Muscle of back (tissue), 3 donors: ENCODE measurements at regions not wholly inside any gene's neighbourhood (a gene's known extent, or its start where the extent isn't known, plus 50 kb on each side); places are given as distances from the start of the nearest gene placed in this dataset.

Experiments used
- DNase-seq, 3 donors: peaks; one replicate each; pipeline versions ENCODE4 v3.0.0 to v3.0.0-alpha.2; 2013

DNA sequence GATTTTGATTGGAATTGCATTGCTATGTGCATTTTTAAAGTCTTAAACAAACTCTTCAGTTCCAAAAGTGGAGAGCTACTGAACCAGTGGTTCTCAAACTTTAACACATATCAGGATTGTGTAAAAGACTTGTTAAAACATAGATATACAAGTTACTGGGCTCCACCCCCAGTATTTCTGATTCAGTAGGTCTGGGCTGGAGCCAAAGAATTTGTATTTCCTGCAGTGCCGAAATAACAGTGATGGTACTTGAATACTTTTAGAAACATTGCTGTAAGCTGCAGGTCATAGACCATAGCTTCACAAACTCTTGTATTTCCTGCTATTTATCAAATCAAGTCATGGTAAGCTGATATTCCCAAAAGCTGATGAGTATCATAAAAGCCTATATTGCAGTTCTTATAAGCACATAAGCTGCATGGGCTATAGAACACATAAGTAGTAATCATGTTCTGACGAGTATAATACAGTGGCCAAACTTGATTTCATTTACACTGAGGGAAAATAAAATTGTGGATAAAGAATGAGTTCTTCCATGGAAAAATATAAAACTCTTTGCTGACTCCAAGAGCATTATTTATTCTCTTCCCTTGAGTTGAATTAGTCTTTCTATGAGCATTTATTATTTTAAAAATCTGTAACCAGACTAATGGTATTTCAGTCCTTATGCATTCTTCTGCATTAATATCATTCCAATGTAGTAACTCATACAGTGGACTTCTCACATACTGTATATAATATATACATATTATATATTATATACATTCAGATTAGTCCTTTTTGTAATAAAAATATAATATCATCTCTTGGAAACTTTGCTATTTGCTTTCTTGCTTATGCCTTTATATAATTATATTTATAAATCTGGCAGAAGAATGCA is 550.5 kb upstream of the AGTR1 start:
- peak; percentile 46 to 81 (median 70) for DNase-seq

DNA sequence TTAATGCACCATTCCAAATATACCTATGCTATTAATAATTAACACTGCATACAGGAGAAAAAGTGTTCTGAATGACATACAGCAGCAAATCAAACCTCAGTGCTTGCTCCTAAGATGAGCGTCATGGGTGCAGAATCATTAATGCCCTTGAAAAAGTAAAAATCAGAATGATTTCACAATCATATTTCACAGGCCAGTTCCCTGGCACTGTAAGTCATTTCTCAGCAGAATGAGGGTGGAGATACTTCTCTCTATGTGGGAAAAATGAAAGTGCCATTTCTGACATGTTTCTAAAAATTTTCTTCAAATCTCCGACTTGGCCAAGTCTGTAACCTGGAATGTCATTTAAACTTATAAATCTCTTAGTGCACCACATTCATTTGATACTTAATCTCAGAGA is 549.8 kb upstream of the AGTR1 start:
- peak in 1 of 3 donors; percentile 37 for DNase-seq

DNA sequence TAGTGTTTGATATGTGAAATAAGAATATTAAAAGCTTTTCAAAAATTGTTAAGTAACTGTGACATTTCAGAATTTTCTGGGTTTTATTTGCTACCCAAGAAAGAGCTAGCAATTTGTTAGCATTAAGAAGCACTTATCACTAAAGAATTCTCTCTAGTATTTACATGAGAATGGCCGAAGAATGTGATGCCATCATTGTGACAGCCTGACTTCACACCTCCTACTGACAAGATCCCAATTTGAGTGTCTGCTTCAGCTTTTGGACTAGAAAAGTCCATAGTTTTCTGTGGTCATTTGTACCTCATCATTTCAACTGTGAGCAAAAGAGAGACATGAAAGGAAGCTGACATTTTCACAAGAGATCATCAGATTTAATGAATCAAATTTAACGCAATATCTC is 548.1 kb upstream of the AGTR1 start:
- no peak for DNase-seq

DNA sequence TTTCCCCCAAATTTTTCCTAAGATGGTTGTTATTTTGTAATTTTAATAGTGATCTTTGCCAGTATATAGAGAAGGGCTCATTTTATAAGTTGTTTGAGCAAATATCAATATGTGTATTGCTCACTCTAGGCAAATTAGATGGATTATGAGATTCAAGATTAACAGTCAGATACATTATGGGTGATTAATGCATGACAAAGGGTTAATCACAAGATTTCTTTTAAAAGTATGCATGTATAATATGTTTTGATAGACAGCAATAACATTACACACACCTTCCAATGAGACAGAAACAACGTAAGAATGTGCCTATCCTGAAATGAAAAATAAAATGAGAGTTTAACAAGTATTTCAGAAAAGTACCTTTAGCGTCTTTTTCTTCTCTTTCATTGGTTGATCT is 547.6 kb upstream of the AGTR1 start:
- no peak for DNase-seq

DNA sequence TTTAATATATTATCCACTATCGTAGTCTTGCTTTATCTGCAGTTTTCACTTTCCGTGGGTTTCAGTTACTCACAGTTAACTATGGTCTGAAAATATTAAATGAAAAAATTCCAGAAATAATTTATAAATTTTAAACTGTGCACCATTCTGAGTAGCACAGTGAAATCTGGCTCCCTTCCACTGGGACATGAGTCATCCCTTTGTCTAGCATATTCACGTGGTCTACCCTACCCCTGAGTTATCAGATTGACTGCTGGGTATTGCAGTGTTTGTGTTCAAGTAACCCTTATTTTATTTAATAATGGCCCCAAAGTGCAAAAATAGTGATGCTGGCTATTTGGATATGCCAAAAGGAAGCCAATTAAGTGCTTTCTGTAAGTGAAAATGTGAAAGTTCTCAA is 539.5 kb upstream of the AGTR1 start:
- DNase-seq, result peak in 1 of 3 donors; percentile 35

DNA sequence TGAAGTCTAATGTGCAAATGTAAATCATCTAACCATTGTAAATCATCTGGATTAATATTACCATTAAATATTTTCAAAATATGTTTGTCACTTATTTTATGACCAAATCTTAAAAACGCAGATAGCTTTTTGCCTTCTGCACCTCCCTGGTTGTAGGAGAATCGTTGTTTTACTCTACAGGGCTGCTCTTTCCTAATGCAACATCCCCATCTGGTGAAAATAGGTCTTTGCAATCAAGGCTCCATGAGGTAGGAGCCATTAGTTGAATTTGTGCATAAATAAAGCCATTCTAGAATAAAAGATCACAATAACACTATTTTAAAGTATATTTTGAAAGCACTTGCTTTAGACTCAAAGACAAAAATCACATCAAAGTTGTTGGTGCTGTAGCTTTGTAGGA is 535.6 kb upstream of the AGTR1 start:
- DNase-seq, result no peak

DNA sequence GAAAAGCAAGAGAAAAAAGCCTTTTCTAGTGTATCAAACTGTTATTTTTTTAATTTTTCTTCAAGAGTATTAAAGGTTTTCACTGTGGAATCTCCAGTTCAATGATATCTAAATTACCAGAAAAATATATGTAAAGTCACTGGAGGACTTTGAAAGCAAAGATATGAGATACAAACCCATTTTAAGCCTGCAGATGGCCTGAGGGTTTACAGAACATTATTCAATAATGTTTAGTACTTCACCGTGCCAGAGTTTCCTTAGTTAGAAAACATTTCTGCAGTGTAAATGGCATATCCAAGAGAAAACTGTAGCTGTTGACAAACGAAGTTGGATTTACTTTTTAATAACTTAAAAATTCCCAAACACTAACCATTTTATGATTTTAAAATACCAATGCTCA is 529.4 kb upstream of the AGTR1 start:
- no peak for DNase-seq

DNA sequence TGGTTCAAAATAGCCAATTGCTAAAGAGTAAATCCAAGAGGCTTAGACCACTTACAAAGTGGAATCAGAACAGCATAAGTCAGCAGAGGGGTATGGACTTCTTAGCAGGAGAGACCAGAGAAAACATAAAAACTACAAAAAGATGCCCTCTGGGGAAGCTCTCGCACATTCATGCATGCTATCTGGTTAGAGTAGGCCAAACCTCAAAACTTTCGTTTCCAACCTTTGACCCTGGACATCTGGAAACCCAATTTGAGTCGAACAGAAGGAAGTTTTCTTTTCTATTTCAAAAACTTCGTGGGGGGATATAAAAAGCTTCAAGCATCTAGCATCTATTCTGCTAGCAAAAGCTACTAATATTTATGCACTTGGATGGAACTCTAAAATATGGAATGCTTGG is 523.9 kb upstream of the AGTR1 start:
- no peak for DNase-seq

DNA sequence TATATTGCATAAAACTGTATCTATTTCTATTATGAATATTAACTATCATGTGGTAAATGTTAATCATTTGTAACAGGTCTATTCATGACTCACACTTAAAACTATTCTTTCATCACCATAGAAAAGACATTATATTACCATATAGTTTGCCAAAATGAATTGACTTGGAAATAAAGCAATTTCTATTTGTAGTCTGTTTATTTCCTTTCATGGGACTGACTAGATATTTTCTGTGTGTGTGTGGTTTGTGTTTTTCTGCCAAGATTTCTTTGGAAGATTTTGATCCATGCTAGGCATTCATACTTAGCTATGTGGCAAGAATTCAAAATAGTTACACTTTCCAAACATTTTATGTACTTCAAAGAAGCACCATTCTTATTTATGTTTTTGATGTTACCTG is 522.5 kb upstream of the AGTR1 start:
- DNase-seq, result peak in 2 of 3 donors; percentile 34 to 53

DNA sequence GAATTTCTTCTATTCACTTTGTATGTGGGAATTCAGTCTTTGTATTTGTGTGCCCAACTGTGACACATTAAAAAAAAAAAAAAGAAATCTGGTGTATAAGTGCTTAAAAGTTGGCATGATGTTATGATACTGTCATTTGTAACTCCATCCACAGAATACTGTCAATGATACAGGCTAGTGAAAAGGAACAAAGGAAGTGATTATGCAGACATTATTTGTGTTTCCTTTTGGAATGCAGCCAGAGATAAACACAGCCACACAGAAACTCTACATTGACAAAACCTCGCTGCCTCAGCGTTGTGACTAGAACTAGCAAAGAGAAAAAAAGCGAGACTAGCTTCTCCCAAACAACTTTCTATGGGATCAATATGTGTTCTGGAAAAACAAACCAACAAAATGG is 519.2 kb upstream of the AGTR1 start:
- no peak for DNase-seq

DNA sequence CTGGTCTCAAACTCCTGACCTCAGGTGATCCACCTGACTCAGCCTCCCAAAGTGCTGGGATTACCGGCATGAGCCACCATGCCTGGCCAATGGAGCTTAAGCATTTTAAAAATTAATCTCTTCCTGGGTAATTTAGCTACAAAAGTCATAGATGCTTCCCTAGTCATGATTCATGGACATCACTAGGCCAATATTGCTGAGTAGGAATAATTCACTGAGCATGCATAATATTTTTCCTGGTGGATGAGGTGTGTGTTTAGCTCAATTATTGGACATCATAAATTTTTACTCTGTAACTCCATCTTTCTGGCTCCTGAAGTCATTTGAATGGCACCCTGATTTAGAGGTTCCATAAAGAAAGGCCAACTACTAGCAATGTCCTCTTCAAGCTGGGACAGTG is 512.9 kb upstream of the AGTR1 start:
- no peak for DNase-seq

DNA sequence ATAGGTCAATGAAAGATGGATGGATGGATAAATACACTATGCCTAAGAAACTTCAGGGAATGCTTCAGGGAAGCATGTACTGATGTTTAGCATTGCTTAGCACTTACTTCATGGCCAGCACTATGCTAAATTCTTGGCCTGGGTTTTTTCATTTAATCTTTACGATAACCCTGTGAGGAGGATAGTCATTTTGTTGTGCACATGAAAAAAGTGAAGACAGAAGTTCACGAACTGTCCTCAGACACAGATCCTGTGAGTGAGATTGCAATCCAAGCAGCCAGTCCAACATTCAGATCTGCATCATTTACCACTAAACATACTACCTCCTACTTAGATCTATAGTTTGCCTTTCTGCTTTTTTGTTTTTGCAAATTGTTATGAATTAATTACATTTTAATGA is 510.8 kb upstream of the AGTR1 start:
- DNase-seq, result peak in 1 of 3 donors; percentile 13

DNA sequence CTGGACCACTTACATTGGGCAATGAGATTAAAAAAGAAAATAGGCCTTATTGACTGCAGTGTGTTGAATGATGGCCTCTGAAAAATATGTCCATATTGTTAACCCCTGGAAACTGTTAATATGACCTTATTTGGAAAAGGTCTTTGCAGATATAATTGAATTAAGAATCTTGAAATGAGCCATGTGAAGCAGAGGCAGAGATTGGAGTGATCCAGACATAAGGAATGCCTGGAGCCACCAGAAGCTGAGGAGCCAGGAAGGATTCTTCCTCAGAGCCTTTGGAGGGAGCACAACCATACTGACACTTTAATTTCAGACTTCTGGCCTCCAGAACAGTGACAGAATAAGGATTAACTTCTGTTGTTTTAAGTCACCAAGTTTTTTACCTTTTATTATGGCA is 510.4 kb upstream of the AGTR1 start:
- no peak for DNase-seq

DNA sequence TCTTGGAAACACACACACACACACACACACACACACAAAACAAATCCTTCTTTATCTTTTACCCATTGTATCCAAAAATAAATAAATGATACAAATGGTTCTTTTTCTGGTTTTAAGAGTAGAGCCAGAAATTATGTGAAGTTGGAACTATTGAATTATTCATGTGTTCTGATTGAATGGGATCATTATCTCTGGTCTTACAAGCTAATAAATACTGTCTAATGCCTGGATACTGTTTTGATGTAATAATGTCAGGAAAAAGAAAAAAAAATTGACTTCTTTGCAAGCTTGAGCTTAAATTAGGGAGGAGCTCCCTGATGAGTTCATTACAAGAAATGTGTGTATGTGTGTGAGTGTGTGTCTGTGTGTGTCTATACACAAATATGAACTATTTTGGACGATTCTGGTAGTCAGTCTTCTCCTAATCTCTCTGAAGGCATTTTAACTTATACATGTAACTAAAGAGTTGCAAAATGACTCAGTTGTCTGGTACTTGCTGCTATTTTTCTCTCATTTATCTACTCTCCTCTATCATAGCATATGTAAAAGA is 507.2 kb upstream of the AGTR1 start:
- no peak for DNase-seq

DNA sequence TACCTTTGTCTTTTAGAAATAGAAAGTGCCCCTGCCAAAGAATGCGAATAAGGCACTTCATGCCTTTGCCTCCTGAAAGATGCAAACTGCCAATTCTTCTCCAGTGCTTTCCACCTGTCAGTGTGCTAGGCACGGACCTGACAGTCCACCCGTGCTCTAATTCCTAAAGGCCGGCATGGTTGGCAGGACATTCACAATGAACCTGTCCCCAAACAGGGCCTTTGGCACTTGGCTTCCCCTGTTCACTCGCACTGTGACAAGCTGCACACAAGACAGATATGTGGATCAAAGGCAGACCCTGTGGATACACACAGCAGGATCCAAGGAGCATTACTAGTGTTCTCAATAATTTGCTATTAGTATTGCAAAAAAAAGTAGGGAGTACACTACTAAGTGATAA is 505.7 kb upstream of the AGTR1 start:
- peak in 1 of 3 donors; percentile 9 for DNase-seq

DNA sequence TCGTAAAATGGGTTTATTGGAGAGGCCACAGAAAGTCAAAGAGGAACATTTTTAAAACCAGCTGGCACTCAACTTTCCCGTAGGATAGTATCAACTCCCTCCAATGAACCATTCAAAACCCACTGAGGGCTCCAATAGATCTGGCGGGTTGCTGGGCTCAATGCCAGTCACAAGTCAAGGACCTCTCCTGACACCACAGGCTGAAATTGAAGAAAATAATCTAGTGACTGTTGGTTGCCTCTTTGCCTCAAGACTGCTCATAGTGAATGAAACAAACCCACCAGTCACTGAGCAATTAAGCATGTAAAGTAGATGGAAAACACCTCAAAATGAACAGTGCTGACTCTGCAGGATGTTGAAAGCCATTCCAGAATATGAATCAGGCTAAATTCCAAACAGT is 500.6 kb upstream of the AGTR1 start:
- no peak for DNase-seq

DNA sequence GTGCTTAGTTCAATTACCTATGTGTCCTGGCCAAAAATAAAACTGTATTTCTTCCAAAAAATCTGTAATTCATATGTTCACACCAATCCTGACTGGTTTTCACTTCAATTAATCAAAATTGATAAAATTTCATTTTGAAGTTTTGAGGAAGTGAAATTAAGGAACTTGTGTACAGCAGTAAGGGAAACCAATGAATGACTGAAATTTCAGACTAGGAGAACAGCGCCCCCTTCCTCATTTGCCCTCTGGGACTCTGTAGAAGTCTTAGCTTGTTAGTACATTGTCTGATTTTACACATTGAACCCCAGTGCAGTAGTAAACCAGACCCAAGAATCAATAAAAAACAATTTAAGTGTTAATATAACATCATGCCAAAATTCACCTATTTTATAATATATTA is 495.3 kb upstream of the AGTR1 start:
- DNase-seq, result no peak

DNA sequence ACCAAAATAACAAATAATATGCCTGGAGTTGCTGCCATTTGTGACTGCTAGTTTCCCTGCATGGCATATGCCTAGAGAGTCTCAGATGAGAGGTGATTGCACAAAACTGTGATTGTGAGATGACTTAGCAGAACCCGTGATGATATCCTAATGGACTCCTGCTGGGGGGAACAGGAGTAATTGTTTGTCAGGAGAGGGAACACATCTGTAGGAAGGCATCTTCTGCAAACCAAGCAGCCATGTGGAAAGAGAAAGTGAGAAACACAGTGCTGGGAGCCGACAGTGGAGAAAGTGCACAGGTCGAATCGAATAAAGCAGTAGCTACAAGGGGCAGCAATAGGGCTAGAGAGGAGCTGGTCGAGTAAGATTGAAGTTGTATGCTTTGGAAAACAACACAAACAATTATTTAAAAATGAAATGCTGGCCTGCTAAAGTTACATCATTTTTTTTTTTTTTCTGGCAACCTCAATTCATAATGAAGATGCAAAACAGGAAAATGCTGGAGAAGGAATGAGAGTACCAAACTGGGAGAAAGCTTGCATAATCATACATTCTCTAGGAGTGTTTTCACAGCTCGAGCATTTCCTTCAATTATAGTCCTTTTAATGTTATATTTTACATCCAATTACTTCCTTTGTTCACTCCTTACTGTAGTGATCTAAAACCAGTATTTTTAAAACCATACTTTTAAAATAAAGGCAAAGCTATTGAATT is 494.2 kb upstream of the AGTR1 start:
- no peak for DNase-seq

DNA sequence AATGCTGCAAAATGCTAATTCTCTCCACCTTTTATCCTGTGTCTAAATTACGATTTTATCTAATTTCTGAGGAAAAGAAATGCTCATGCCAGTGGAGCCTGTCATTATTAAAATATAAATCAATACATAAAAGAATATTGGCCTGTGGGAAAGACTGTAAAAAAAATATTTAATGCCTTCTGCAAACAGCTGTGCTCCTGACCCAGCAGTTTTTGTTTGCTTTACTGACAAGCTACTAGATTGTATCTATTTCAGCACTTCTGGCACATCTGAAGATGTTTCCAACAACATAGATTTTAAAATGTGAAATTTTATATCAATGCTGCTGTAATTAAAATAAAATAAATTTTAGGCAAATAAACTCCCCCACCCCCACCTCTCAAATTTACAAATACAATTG is 493.6 kb upstream of the AGTR1 start:
- no peak for DNase-seq

DNA sequence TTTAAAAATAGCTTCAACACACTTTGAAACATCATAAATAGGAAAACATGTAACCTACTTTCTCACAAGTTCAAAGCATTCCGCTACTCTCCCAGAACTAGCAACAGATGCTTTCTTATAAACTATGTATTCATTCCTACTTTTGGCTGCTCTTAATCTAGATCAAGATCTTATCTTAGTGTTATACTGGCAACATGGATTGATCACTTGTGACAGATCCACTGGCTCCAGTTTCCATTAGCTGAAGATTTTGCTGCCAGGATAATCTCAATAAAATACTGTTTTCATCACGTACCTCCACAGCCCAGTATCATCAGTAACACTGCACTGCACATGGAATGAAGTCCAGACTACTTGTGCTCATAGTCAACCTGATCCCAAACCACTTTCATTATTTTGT is 491.7 kb upstream of the AGTR1 start:
- no peak for DNase-seq

DNA sequence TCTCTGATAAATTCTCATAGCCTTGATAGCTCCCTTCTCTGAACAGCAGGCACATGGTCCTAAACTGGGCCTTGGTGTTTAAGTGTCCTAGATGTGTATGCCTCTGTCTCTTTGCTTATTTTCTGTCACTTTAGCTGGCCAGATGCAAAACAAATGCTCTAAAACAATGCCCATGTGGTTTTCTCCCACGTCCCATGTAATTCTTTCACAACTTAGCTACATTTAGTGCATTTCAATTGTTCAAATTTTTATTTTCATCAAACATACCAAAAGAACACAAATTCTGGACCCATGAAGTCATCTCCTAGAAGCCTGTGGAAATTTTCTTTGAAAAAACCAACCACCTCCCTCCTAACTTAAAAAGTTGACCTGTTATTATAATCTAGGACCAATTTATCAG is 491.3 kb upstream of the AGTR1 start:
- no peak for DNase-seq

DNA sequence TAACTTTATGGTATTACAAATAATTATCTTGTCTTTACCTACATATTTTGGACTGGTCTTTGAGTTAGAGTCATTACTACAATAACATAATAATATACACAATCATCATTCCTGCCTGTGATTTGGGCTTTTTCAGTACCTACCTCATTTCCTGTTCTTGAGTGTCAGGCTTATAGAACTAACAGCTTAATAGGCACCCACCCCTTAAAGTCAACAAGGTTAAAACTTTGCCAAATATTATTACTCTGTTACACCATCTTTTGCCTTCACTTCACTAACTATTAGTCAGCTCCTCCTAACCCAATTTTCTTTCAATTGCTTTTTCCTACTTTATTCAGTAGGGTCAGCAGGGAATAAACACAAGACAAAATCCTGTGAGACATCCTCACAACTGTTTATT is 488.7 kb upstream of the AGTR1 start:
- no peak for DNase-seq

DNA sequence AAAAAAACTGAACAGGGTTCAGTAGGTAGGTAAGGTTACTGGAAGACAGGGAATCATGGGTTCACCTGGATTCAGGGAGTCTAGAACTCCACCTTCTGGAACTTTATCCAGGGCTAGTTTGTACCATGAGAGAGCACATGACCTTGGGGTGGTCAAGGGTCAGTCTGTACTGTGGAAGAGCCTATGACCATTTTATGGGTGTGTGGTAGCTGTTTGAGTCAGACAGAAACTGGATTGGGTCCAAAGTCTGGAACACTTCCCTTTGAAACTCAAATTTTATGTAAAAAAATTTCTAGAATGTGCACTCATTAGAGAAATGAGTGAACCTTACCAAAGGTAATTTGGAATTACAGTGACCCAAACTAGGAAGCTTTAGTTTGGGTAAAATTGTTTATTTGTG is 486.0 kb upstream of the AGTR1 start:
- DNase-seq, result no peak
